NB4 (cell line): ENCODE measurements at regions not wholly inside any gene's neighbourhood (a gene's known extent, or its start where the extent isn't known, plus 50 kb on each side); places are given as distances from the start of the nearest gene placed in this dataset.
A peak's percentile ranks its signal among the peaks of the same experiment; 100 is the strongest.

Experiments used
- DNase-seq: peaks from one replicate; pipeline ENCODE4 v3.0.0; 2010; ENCODE audit warnings: low read depth
- H3K4me3 ChIP-seq: one replicate; pipeline ENCODE4 v1.5.1; 2011; ENCODE audit warnings: mild to moderate bottlenecking, low read depth, low read length, moderate library complexity
- CTCF ChIP-seq: IDR thresholded peaks from one replicate; pipeline ENCODE4 v1.5.1; 2012; ENCODE audit warnings: low read depth, low read length
- MAX ChIP-seq: IDR thresholded peaks from 2 replicates; pipeline ENCODE4 v1.6.1; 2011; ENCODE audit warnings: low read depth, low read length
- MYC ChIP-seq: IDR thresholded peaks from 2 replicates; pipeline ENCODE4 v1.6.1; 2011; ENCODE audit warnings: low read depth, low read length
- POLR2A ChIP-seq: IDR thresholded peaks from 2 replicates; pipeline ENCODE4 v1.6.1; 2011; ENCODE audit warnings: mild to moderate bottlenecking; ENCODE audit not compliant: insufficient read length; ENCODE audit errors: extremely low read depth

GRCh38 chr17:22569459-22570143 is 877.3 kb downstream of the KCNJ18 start:
- TF ChIP-seq MYC: no peak
- no peak for TF ChIP-seq MAX
- TF ChIP-seq CTCF: no peak
- no peak for TF ChIP-seq POLR2A
- H3K4me3 ChIP-seq: no peak overlapping the region
- no peak for DNase-seq

- no peak for TF ChIP-seq MYC
- TF ChIP-seq MAX: no peak
- no peak for TF ChIP-seq POLR2A
- TF ChIP-seq CTCF: no peak
- H3K4me3 ChIP-seq: no peak overlapping the region
- no peak for DNase-seq
Measured at GRCh38 chr17:22570144-22570845, 878.0 kb downstream of the KCNJ18 start.

GRCh38 chr17:22599322-22599721 is 907.0 kb downstream of the KCNJ18 start:
- no peak overlapping the region for H3K4me3 ChIP-seq
- DNase-seq: no peak
- no peak for TF ChIP-seq CTCF
- TF ChIP-seq MAX: no peak
- no peak for TF ChIP-seq POLR2A
- no peak for TF ChIP-seq MYC

GRCh38 chr17:22600644-22601298 is 908.4 kb downstream of the KCNJ18 start:
- TF ChIP-seq MYC (no peak), POLR2A (no peak), CTCF (peak; percentile 21)
- H3K4me3 ChIP-seq: no peak overlapping the region
- DNase-seq: peak; percentile 50
